Calu3 (cell line): ENCODE measurements at regions not wholly inside any gene's neighbourhood (a gene's known extent, or its start where the extent isn't known, plus 50 kb on each side); places are given as distances from the start of the nearest gene placed in this dataset.

ENCODE experiments used
- BruUV-seq: library from RNA; stranded (reverse); fragments of 400-500 nt; replicated peaks from 2 replicates; lab custom pipeline; 2021; lab: Mats Ljungman, UMichigan
- CTCF ChIA-PET: fragments of 300-600 bp; sonication (Branson Sonifier 250); formaldehyde crosslinking; loops from one replicate; lab custom pipeline; 2022; ENCODE audit warnings: antibody characterized with exemption; lab: Charles Lee
- DNase-seq: peaks from one replicate; pipeline ENCODE4 v3.0.0; 2022
- H3K27ac Mint-ChIP-seq: one replicate; pipeline ENCODE4 v1.8.0; 2022; ENCODE audit warnings: mixed read lengths; ENCODE audit not compliant: unreplicated experiment
- H3K27me3 Mint-ChIP-seq: one replicate; pipeline ENCODE4 v1.8.0; 2022; ENCODE audit warnings: mixed read lengths; ENCODE audit not compliant: unreplicated experiment
- H3K36me3 Mint-ChIP-seq: one replicate; pipeline ENCODE4 v1.8.0; 2022; ENCODE audit warnings: mild to moderate bottlenecking, moderate library complexity, mixed read lengths; ENCODE audit not compliant: insufficient read depth, unreplicated experiment
- H3K4me1 Mint-ChIP-seq: one replicate; pipeline ENCODE4 v1.8.0; 2022; ENCODE audit warnings: mild to moderate bottlenecking, low read depth, mixed read lengths; ENCODE audit not compliant: unreplicated experiment
- H3K4me3 Mint-ChIP-seq: one replicate; pipeline ENCODE4 v1.8.0; 2022; ENCODE audit warnings: mild to moderate bottlenecking, low read depth, moderate library complexity, mixed read lengths; ENCODE audit not compliant: unreplicated experiment
- H3K9me3 Mint-ChIP-seq: one replicate; pipeline ENCODE4 v1.8.0; 2022; ENCODE audit warnings: low read depth, mixed read lengths; ENCODE audit not compliant: unreplicated experiment
- CTCF ChIP-seq: fragments of 200-600 bp; IDR thresholded peaks from one replicate; pipeline ENCODE4 v1.8.0; 2022; ENCODE audit warnings: antibody characterized with exemption; ENCODE audit not compliant: unreplicated experiment
- intact Hi-C: fragments of 100-400 bp; cut with micrococcal nuclease; formaldehyde crosslinking; loops from one replicate; pipeline ENCODE4 v1.10.0; 2022; ENCODE audit not compliant: unreplicated experiment

GRCh38 chr5:158135682-158136179 is 276.8 kb upstream of the CLINT1 start:
- Mint-ChIP-seq H3K4me3 (no peak overlapping the region), H3K36me3 (no peaks in the 10 kb centered on the region), H3K27me3 (peaks cover 41% of the 10 kb centered on the region), H3K27ac (no peak overlapping the region), H3K4me1 (no peaks in the 10 kb centered on the region), H3K9me3 (no peaks in the 10 kb centered on the region)
- BruUV-seq, result no TSS peak
- intact Hi-C loops, result no loop called here
- no peak for DNase-seq
- TF ChIP-seq CTCF, result no peak
- CTCF ChIA-PET, result interaction anchor here (1.1 kb wide), 1 partner anchor 61 kb away, joined by 3 read pairs; no protein-coding TSS in a partner anchor

DNA sequence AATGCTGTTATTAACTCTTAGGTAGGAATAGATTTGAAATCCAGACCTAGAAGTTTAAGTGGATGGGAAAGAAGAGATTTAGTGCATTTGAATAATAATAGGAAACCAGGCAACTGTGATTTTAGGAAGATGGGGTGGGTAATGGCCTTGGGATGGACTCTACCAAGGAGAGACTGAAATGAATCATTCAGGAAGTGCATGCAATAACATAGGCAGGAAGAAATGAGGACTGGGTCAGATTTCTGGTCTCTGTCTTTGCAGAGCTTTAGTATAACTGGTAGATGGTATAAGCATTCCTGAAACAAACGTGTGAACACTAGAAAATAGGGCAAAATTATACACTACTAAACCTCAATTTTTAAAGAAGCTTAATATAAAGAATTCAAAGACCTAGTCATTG is 274.4 kb upstream of the CLINT1 start:
- CTCF ChIA-PET, result no interaction called here
- intact Hi-C loops, result no loop called here
- BruUV-seq, result no TSS peak
- Mint-ChIP-seq H3K36me3 (no peaks in the 10 kb centered on the region), H3K27me3 (peaks cover 28% of the 10 kb centered on the region), H3K9me3 (no peaks in the 10 kb centered on the region), H3K4me1 (no peaks in the 10 kb centered on the region), H3K4me3 (no peak overlapping the region), H3K27ac (no peak overlapping the region)
- no peak for TF ChIP-seq CTCF
- no peak for DNase-seq

GRCh38 chr5:158127536-158127935 is 268.6 kb upstream of the CLINT1 start:
- Mint-ChIP-seq H3K4me1 (no peaks in the 10 kb centered on the region), H3K4me3 (no peak overlapping the region), H3K9me3 (no peaks in the 10 kb centered on the region), H3K36me3 (no peaks in the 10 kb centered on the region), H3K27ac (no peak overlapping the region), H3K27me3 (peaks cover 35% of the 10 kb centered on the region)
- DNase-seq, result no peak
- TF ChIP-seq CTCF, result no peak
- CTCF ChIA-PET, result interaction anchor here (0.7 kb wide), 1 partner anchor 11 kb away, joined by 7 read pairs; no protein-coding TSS in a partner anchor
- BruUV-seq, result no TSS peak
- intact Hi-C loops, result no loop called here

DNA sequence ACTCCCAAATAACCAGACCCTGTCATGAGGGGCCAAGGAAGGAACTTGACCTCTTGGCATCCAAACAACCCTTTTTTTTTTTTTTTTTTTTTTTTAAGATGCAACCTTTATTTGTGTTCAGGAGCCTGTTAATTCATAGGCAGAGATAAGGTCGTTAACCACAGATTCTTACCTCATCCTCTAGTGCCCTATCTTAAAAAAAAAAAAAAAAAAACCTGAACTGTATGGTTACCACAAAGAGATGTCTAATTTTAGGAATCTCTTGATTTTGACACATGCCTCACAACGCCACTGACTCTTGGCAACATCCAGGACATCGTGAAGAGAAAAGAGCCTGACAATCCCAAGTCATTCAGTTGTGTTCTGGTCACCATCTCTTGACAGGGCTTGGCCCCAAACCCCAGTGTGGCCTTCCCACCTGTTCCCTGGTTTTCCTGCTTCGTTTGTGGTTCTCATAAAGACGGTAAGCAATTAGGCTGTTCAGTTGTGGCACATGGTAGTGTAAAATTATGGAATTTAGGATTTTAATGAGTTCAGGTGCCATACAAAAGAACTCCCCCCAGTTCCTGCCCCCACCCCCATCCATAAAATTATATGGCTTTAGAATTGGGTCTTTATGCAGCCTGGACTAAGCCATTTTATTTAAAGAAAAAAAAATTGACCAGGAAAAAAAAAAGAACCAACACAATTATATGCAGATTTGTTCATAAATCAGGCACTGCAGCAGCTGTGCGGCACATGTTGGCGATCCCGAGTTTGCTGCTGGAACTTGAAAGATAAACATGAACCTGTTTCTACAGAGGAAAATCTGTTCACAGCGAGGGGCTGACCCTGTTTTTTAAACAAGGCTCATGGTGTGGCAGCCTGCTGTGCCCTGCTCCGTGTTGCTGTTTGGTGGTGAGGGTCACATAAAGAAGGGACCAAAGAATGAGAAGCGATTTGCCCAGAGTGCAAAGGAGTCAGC is 267.8 kb upstream of the CLINT1 start:
- Mint-ChIP-seq H3K4me3 (no peak overlapping the region), H3K27ac (no peak overlapping the region), H3K9me3 (no peaks in the 10 kb centered on the region), H3K27me3 (peaks cover 35% of the 10 kb centered on the region), H3K4me1 (no peaks in the 10 kb centered on the region), H3K36me3 (no peaks in the 10 kb centered on the region)
- TF ChIP-seq CTCF, result no peak
- no peak for DNase-seq
- CTCF ChIA-PET, result interaction anchor here (0.7 kb wide), 1 partner anchor 12 kb away, joined by 7 read pairs; no protein-coding TSS in a partner anchor
- BruUV-seq, result no TSS peak
- intact Hi-C loops, result no loop called here
